Epithelial cell of prostate (primary cell): ENCODE measurements at regions not wholly inside any gene's neighbourhood (a gene's known extent, or its start where the extent isn't known, plus 50 kb on each side); places are given as distances from the start of the nearest gene placed in this dataset.
"Not testable (repeated sequence)": the region's sequence is repeated elsewhere in the genome, so short reads cannot be mapped to it uniquely, and the experiment has no call there.

Source experiments
- DNase-seq: peaks from one replicate; pipeline ENCODE4 v3.0.0-alpha.2; 2011; ENCODE audit warnings: low read depth, low spot score
- H3K27ac ChIP-seq: fragments of 450-650 bp; 2 replicates; pipeline ENCODE4 v1.5.1; 2017; ENCODE audit warnings: mild to moderate bottlenecking

DNA sequence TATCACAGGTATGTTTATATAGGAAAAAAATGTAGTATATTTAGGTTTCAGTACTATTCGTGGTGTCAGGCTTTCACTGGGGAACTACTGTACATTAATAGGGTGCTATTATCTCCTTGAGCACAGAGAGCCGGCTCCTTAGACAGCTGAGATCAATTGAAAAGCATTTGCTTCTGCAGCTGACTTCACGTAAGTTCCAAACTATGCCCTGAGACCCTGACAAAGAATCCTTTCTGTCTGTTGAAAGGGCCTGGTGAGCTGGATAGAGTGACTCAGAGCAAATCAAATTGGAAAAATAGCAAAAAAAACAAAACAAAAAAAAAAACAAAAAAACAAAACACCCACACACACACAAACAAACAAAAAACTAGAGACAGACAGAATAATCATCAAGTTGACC lies 652.0 kb downstream of the MTRR start:
- no peak for DNase-seq
- H3K27ac ChIP-seq = no peak overlapping the region

DNA sequence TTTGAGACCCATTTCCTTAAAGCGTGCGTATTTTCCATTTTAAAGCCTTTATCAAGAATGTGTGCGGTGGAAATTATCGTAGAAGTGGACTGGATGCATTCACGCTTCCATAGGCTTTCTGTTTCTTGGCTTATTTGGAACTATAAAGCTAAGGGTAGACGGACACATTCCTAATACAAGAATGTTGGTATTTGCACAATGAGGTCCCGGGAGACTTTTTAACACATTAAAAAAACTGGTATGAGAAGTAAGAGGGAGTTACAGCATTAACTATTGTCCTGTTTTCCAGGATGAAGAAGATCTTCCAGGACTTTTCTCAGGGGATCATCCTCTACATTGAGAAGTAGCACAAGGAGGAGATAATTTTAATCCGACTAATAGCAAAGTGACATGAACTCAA lies 653.0 kb downstream of the MTRR start:
- H3K27ac ChIP-seq = no peak overlapping the region
- DNase-seq = no peak

- no peak for DNase-seq
These were observed 653.7 kb downstream of the MTRR start for GRCh38 chr5:8522646-8523045.

DNA sequence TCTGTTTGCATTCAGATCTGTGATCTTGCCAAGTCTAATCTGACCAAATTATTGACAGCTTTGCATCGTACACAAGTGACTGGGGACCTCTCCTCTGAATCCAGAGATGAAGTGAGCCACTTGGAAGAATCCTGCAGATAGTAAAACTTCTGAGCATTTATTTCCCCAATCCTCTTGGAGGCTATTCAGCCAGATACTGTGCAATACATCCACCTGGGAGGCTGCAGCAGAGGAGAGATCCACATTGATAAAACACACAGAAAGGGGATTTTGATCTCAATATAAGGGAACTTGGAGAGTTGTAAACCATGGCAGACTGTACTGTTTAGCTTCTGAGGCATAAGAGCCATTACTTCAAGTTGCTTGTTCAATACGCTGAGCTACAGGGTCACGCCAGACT lies 654.6 kb downstream of the MTRR start:
- H3K27ac ChIP-seq = no peak overlapping the region
- DNase-seq = no peak

More at GRCh38 chr5:8522646-8523045, 653.7 kb downstream of the MTRR start:
- H3K27ac ChIP-seq = no peak overlapping the region

DNA sequence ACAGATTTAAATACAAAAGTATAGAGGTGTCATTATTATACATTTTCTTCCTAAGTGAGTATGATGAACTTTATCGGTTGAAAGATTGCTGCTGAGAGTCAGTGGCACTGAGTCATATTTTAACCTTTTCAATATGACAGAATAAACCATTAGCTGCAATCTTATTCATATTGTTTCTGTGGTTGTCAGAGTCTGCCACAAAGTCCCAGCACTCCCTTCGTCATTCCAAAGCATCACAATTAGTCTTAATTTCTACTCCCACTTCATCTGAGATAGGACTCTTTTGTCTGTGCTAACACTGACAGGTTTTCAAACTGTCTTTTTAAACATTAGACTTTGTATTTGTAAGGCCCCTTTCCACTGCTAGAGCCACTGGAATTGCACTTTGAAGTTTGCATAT lies 656.9 kb downstream of the MTRR start:
- no peak overlapping the region for H3K27ac ChIP-seq
- no peak for DNase-seq

- no peak for DNase-seq
- H3K27ac ChIP-seq = no peak overlapping the region
These were observed 659.2 kb downstream of the MTRR start for GRCh38 chr5:8528106-8528505.

DNA sequence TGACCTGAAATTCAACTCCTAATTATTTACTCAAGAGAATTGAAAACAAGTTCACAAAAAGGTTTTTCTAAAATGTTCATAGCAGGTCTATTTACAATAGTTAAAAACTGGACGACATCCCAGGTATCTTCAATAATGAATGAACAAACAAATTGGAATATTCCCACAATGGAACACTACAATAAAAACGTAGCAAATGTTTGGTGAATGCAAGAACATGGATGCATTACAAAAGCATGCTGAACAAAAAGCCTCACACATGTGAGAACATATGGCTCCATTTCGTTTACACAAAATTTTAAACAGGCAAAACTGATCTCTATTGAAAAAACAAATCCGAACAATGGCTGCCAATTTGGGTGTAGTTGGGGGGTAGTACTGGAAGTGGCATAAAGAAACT lies 669.9 kb downstream of the MTRR start:
- DNase-seq = no peak
- no peak overlapping the region for H3K27ac ChIP-seq

DNA sequence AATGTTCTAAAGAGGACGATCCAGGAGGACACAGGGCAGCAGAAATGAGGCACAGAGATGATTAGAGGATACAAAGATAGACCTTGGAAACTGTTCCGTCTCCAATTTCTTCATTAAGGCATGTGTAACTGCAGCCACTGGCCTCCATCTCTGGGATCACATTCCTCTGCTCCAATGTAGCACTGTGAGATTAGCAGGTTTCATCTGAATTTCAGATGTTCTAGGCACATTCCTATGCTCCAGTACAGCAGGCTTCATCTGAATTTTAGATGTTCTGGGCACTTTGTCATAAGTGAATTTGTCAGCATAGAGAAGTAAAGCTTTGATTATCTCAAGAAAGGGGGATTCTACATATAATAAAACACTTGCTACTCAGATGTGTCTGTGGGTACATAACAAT lies 671.4 kb downstream of the MTRR start:
- no peak for DNase-seq
- no peak overlapping the region for H3K27ac ChIP-seq

GRCh38 chr5:8550921-8551320 lies 682.0 kb downstream of the MTRR start:
- no peak overlapping the region for H3K27ac ChIP-seq
- DNase-seq = no peak

- DNase-seq = no peak
These were observed 684.4 kb downstream of the MTRR start for GRCh38 chr5:8553364-8553763.

GRCh38 chr5:8557728-8558127 lies 688.8 kb downstream of the MTRR start:
- no peak overlapping the region for H3K27ac ChIP-seq
- no peak for DNase-seq

More at GRCh38 chr5:8553364-8553763, 684.4 kb downstream of the MTRR start:
- H3K27ac ChIP-seq = no peak overlapping the region

DNA sequence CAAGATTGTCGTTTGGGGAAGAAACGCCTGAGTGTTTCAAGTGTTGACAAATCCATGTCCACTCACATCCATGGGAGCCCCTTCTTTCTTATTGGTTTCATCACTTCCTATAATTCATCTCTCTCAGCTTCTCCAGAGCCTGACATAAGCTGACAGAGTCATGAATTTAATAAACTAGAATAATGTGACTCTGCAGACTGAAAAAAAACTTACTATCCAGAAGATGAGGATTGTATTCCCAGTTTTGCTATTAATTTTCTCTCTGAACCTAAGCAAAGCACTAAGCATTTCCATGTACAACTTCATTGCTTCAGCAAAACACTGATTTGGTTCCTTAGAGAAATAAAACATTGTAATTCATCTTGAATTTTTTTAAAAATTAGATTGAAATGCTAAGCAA lies 691.8 kb downstream of the MTRR start:
- no peak for DNase-seq
- no peak overlapping the region for H3K27ac ChIP-seq

- H3K27ac ChIP-seq = no peak overlapping the region
- no peak for DNase-seq
These were observed 692.4 kb downstream of the MTRR start for GRCh38 chr5:8561224-8561840.

GRCh38 chr5:8561854-8562253 lies 692.9 kb downstream of the MTRR start:
- DNase-seq = no peak
- H3K27ac ChIP-seq = no peak overlapping the region

DNA sequence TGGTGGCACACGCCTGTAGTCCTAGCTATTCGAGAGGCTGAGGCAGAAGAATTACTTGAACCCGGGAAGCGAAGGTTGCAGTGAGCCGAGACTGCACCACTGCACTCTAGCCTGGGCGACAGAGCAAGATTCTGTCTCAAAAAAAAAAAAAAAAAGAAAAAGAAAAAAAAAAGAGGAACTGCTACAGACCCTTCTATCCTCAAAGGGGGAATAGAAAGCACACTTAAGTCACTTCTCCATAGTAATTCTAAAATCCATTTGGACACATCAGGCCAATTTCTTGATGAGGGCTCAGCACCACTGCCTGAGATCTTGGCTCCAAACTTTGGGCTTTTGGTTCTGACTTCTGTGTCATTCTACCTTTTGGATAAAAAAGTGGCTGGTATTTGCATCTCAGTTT lies 694.6 kb downstream of the MTRR start:
- not testable (repeated sequence) for DNase-seq, H3K27ac ChIP-seq

DNA sequence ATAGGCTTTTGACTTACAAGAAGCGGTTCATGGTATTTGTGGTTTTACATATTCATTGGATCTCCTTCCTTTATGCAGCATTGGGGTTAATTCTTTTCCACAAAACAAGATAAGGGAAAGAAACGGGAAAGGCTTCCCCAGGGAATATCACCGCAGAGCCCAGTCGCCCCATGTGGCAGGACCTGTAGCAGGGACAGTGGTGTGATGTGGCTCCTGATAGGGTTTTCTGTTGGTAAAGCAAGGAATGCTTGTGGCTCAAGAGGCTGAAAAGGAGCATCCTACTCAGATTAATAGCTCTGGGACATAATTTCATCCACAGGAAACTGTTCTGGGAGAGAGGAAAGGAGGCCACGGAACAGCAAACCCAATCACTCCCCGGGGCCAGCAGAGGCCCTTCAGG lies 699.9 kb downstream of the MTRR start:
- DNase-seq = no peak
- no peak overlapping the region for H3K27ac ChIP-seq

DNA sequence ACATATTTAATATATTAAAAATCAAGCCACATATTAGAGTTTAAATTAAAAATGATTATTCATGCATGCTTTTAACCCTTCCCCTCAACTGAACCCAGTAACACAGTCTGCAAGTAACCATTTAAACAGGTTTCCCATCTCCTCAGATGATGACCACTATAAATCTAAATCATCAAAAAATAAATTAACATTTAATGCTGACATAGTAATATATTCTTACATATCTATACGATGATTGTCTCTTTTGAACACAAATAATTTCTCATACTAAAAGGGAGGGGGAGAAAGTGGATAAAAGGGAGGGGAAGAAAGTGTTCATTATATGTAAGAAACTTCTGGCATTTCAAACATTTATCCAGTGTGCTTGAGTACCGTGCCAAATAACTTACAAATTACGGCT lies 701.6 kb downstream of the MTRR start:
- no peak overlapping the region for H3K27ac ChIP-seq
- no peak for DNase-seq

GRCh38 chr5:8576178-8576577 lies 707.2 kb downstream of the MTRR start:
- no peak for DNase-seq
- no peak overlapping the region for H3K27ac ChIP-seq

DNA sequence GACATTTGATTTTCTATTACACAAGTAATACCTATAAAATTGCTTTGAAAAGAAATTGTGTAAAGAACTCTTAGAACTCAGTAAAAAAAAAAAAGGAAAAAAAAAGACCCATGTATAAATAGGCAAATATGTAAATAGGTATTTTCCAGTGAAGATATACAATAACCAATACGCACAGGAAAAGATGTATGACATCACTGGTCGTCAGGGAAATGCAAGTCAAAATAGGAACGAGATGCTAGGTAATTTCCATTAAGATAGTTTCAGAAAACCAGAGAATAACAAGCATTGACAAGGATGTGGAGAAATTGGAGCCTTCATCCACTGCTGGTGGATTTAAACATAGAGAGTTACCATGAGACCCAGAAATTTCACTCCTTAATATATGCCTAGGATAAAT lies 708.8 kb downstream of the MTRR start:
- no peak overlapping the region for H3K27ac ChIP-seq
- DNase-seq = no peak

GRCh38 chr5:8580298-8580697 lies 711.4 kb downstream of the MTRR start:
- H3K27ac ChIP-seq = no peak overlapping the region
- DNase-seq = no peak

- no peak for DNase-seq
- H3K27ac ChIP-seq = no peak overlapping the region
These were observed 712.1 kb downstream of the MTRR start for GRCh38 chr5:8581047-8581446.

- no peak overlapping the region for H3K27ac ChIP-seq
- no peak for DNase-seq
These were observed 716.5 kb downstream of the MTRR start for GRCh38 chr5:8585230-8586018.
